ENCODE measurements at regions not wholly inside any gene's neighbourhood (a gene's known extent, or its start where the extent isn't known, plus 50 kb on each side); places are given as distances from the start of the nearest gene placed in this dataset.

DNA sequence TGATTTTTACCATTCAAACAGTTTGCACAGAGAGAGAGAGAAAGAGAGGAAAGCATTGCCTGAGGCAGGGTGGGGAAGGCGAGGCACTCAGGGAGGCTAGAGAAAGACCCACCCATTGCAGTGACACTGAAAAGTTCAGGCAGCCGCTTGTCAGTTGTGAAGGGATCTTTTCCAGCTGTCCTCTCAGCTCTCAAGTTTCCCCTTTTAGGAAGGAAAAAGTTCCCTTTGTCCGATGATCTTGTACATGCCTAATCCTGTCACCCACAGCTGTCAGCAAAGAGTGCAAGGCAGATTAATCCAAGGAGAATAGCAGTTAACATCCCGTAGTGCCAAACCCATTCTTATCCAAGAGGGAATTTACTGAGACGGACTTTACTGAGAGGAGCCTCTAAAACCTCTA is 255.0 kb downstream of the MAGEB5 start:
- H3K9ac ChIP-seq (ENCODE audit: low read length) = no peak overlapping the region
- no peaks in the 10 kb centered on the region for H3K36me3 ChIP-seq (replicated peaks in 1 of 2; ENCODE audit: control extremely low read depth in 1 of 2, control insufficient read depth in 1 of 2, extremely low read depth in 1 of 2, insufficient read depth in 2 of 2, low read length in 1 of 2)
- no peak for DNase-seq
- Mint-ChIP-seq H3K27me3 (no peaks in the 10 kb centered on the region), H3K9me3 (ENCODE audit: insufficient read depth) (no peaks in the 10 kb centered on the region), H3K4me3 (no peak overlapping the region), H3K4me1 (no peaks in the 10 kb centered on the region), H3K27ac (no peak overlapping the region)
- H3K9me3 ChIP-seq (ENCODE audit: control extremely low read depth in 1 of 3, control insufficient read depth in 2 of 3, insufficient read depth in 1 of 3, low read length in 2 of 3) = no peaks in the 10 kb centered on the region
- H4K20me1 ChIP-seq (ENCODE audit: control insufficient read depth, insufficient read depth, low read length, poor library complexity, severe bottlenecking) = no peaks in the 10 kb centered on the region
- H3K27ac ChIP-seq (ENCODE audit: low read length in 2 of 2) = no peak overlapping the region
- no peak overlapping the region for H3K4me2 ChIP-seq (replicated peaks; ENCODE audit: low read depth, low read length, poor library complexity, severe bottlenecking)
- no peaks in the 10 kb centered on the region for H3K79me2 ChIP-seq (ENCODE audit: control insufficient read depth, insufficient read depth, low read length)
- H3K27me3 ChIP-seq (replicated peaks in 1 of 4; ENCODE audit: control extremely low read depth in 1 of 4, control insufficient read depth in 3 of 4, insufficient read depth in 4 of 4, low read length in 3 of 4) = no peaks in the 10 kb centered on the region
- TF ChIP-seq, protein P1, sequence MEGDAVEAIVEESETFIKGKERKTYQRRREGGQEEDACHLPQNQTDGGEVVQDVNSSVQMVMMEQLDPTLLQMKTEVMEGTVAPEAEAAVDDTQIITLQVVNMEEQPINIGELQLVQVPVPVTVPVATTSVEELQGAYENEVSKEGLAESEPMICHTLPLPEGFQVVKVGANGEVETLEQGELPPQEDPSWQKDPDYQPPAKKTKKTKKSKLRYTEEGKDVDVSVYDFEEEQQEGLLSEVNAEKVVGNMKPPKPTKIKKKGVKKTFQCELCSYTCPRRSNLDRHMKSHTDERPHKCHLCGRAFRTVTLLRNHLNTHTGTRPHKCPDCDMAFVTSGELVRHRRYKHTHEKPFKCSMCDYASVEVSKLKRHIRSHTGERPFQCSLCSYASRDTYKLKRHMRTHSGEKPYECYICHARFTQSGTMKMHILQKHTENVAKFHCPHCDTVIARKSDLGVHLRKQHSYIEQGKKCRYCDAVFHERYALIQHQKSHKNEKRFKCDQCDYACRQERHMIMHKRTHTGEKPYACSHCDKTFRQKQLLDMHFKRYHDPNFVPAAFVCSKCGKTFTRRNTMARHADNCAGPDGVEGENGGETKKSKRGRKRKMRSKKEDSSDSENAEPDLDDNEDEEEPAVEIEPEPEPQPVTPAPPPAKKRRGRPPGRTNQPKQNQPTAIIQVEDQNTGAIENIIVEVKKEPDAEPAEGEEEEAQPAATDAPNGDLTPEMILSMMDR (IDR thresholded peaks at IDR 0.05) = no peak
- TF ChIP-seq EZH2 (IDR thresholded peaks at IDR 0.05; ENCODE audit: borderline replicate concordance, insufficient read depth, low read depth, low read length, poor library complexity, severe bottlenecking) = no peak
- no peak overlapping the region for H3K4me3 ChIP-seq (ENCODE audit: control extremely low read depth in 1 of 5, extremely low read depth in 1 of 5, insufficient read depth in 1 of 5, low read depth in 2 of 5, low read length in 4 of 5)
- H3K4me1 ChIP-seq (ENCODE audit: control insufficient read depth in 2 of 2, insufficient read depth in 2 of 2, low read length in 2 of 2) = no peaks in the 10 kb centered on the region
- H2AFZ ChIP-seq (ENCODE audit: insufficient read depth, low read depth, low read length, poor library complexity, severe bottlenecking) = no peak overlapping the region
- intact Hi-C loops (cut with micrococcal nuclease) = no loop called here
- ChIA-PET POLR2A (no interaction called here), CTCF (no interaction called here)
- ATAC-seq (ENCODE audit: low read depth) = no peak
- 92% methylated on average over 2 of the region's 5 CpGs for WGBS (ENCODE audit: insufficient coverage)

DNA sequence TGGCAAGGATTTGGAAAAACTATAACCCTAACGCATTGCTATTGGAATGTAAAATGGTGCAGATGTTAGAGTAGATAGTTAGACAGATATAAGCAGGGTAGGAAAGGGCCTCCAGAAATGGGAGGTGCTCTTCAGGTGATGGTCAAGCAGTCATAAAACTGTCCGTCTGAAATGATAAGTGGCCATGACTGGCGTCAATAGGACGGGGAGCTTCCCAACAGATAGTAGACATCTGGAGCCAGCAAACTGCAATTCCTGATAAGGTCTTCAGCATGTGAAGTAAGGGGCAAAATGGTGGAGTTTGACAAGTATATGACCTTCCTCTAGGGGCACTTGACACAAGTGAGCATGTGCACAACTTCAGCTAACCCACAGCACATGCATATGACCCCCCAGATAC is 250.4 kb downstream of the MAGEB5 start:
- DNase-seq (no peak), ATAC-seq (ENCODE audit: low read depth) (no peak)
- Histone ChIP-seq H3K9ac (ENCODE audit: low read length) (no peak overlapping the region), H3K9me3 (ENCODE audit: control extremely low read depth in 1 of 3, control insufficient read depth in 2 of 3, insufficient read depth in 1 of 3, low read length in 2 of 3) (no peaks in the 10 kb centered on the region), H2AFZ (ENCODE audit: insufficient read depth, low read depth, low read length, poor library complexity, severe bottlenecking) (no peak overlapping the region), H3K4me1 (ENCODE audit: control insufficient read depth in 2 of 2, insufficient read depth in 2 of 2, low read length in 2 of 2) (no peaks in the 10 kb centered on the region), H3K4me3 (ENCODE audit: control extremely low read depth in 1 of 5, extremely low read depth in 1 of 5, insufficient read depth in 1 of 5, low read depth in 2 of 5, low read length in 4 of 5) (no peak overlapping the region), H4K20me1 (ENCODE audit: control insufficient read depth, insufficient read depth, low read length, poor library complexity, severe bottlenecking) (no peaks in the 10 kb centered on the region), H3K4me2 (replicated peaks; ENCODE audit: low read depth, low read length, poor library complexity, severe bottlenecking) (no peak overlapping the region), H3K27ac (ENCODE audit: low read length in 2 of 2) (no peak overlapping the region), H3K36me3 (replicated peaks in 1 of 2; ENCODE audit: control extremely low read depth in 1 of 2, control insufficient read depth in 1 of 2, extremely low read depth in 1 of 2, insufficient read depth in 2 of 2, low read length in 1 of 2) (no peaks in the 10 kb centered on the region), H3K27me3 (replicated peaks in 1 of 4; ENCODE audit: control extremely low read depth in 1 of 4, control insufficient read depth in 3 of 4, insufficient read depth in 4 of 4, low read length in 3 of 4) (no peaks in the 10 kb centered on the region), H3K79me2 (ENCODE audit: control insufficient read depth, insufficient read depth, low read length) (no peaks in the 10 kb centered on the region)
- intact Hi-C loops (cut with micrococcal nuclease) = no loop called here
- H3K4me1 Mint-ChIP-seq = no peaks in the 10 kb centered on the region
- ChIA-PET POLR2A (no interaction called here), CTCF (no interaction called here)
- no peak overlapping the region for H3K27ac Mint-ChIP-seq
- H3K9me3 Mint-ChIP-seq (ENCODE audit: insufficient read depth) = no peaks in the 10 kb centered on the region
- no peaks in the 10 kb centered on the region for H3K27me3 Mint-ChIP-seq
- H3K4me3 Mint-ChIP-seq = no peak overlapping the region
- no peak for TF ChIP-seq EZH2 (IDR thresholded peaks at IDR 0.05; ENCODE audit: borderline replicate concordance, insufficient read depth, low read depth, low read length, poor library complexity, severe bottlenecking)
- TF ChIP-seq, protein P1 (IDR thresholded peaks at IDR 0.05) = no peak
- no CpG with 5 or more reads among the region's 4 CpGs for whole genome bisulfite sequencing (ENCODE audit: insufficient coverage)
